Stimulated activated memory B cell treated with anti-CD40 and anti-IgM and Interleukin-4, amounts not matched to agents 10 μg/mL and 1 μg/mL and 100 μg/mL, for 72 hours (primary cell): ENCODE measurements at regions not wholly inside any gene's neighbourhood (a gene's known extent, or its start where the extent isn't known, plus 50 kb on each side); places are given as distances from the start of the nearest gene placed in this dataset.
A peak's percentile ranks its signal among the peaks of the same experiment; 100 is the strongest.
"Not testable (repeated sequence)": the region's sequence is repeated elsewhere in the genome, so short reads cannot be mapped to it uniquely, and the experiment has no call there.

ENCODE experiments used
- ATAC-seq: fragments of 150-1000 bp; cut with Tn5 transposase; 2 replicates; pipeline ENCODE4 v1.10.0; 2021
- H3K27ac Mint-ChIP-seq: one replicate; pipeline ENCODE4 v1.8.0; 2022; ENCODE audit warnings: mild to moderate bottlenecking, mixed read lengths
- H3K27me3 Mint-ChIP-seq: one replicate; pipeline ENCODE4 v1.8.0; 2022; ENCODE audit warnings: mixed read lengths
- H3K36me3 Mint-ChIP-seq: one replicate; pipeline ENCODE4 v1.8.0; 2022; ENCODE audit warnings: mixed read lengths
- H3K4me1 Mint-ChIP-seq: one replicate; pipeline ENCODE4 v1.8.0; 2022; ENCODE audit warnings: mixed read lengths
- H3K4me3 Mint-ChIP-seq: one replicate; pipeline ENCODE4 v1.8.0; 2022; ENCODE audit warnings: mild to moderate bottlenecking, moderate library complexity, mixed read lengths
- H3K9me3 Mint-ChIP-seq: one replicate; pipeline ENCODE4 v1.8.0; 2022; ENCODE audit warnings: mixed read lengths

DNA sequence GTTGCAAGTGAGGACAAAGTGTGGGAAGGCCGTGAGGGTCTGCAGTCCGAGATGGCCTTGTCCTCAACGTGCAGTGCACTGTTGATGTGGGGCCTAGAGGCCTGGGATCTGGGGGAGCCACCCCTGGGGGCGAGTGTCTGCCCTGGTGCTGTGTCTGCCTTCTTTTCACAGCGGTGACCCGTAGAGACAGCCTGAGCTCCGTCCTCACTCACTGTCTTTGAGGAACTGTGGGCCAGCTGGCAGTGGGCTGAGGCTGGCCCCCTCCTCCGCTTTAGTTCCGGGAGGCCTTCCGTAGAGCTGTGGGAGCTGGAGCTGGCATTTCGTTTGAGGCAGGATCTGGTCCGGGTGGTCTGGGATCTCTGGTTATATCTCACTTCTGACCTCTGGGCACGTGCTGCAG lies 1370.6 kb downstream of the CDH12 start:
- H3K4me3 Mint-ChIP-seq, H3K27ac Mint-ChIP-seq, ATAC-seq, H3K9me3 Mint-ChIP-seq, H3K27me3 Mint-ChIP-seq, H3K4me1 Mint-ChIP-seq: not testable (repeated sequence)
- H3K36me3 Mint-ChIP-seq = peaks cover 65% of the 10 kb centered on the region

DNA sequence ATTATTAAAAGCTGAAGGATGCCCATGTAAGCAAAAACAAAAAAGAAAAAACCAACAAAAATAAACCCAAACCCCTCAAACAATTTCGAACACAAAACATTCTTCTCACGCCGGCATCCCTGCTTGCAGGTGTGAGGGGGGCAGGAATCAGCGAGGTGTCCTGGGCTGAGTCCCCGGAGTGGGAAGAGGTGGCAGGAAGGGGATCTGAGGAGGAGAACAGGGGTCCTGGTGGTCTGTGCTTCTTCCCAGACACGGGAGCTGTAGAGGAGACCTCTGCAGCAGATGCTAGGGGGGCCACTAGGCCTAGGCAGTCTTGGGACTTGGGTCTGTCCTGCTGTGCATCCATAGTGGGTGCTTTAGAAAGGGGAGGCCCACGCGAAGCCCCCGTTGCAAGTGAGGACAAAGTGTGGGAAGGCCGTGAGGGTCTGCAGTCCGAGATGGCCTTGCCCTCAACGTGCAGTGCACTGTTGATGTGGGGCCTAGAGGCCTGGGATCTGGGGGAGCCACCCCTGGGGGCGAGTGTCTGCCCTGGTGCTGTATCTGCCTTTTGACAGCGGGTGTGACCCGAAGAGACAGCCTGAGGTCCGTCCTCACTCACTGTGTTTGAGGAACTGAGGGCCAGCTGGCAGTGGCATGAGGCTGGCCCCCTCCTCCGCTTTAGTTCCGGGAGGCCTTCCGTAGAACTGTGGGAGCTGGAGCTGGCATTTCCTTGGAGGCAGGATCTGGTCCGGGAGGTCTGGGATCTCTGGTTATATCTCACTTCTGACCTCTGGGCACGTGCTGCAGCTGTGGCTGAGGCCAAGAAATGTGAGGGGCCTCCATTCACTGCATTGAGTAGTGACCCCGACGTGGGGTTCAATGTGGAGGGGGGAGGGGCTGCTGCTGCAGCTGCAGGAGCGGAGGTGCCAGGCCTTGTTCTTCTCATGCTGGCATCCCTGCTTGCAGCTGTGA lies 1371.5 kb downstream of the CDH12 start:
- not testable (repeated sequence) for H3K4me3 Mint-ChIP-seq, H3K9me3 Mint-ChIP-seq, H3K27me3 Mint-ChIP-seq, ATAC-seq, H3K27ac Mint-ChIP-seq, H3K4me1 Mint-ChIP-seq
- peaks cover 58% of the 10 kb centered on the region for H3K36me3 Mint-ChIP-seq

DNA sequence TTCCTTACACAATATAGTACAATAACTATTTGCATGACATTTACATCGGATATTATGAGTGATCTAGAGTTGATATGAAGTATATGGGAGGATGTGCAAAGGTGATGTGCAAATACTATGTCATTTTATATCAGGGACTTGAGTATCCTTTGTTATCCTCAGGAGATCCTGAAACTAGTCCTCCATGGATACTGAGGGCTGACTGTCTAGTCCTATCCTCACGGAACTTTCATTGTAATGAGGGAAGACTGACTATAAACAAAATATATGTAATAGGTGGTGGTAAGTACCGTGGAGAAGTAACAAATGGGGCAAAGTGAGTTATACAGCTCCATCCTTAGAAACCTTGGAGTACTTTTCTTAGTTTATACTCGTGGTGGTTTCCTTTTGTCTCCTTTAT lies 1373.1 kb downstream of the CDH12 start:
- peaks cover 50% of the 10 kb centered on the region for H3K36me3 Mint-ChIP-seq
- H3K27me3 Mint-ChIP-seq, H3K27ac Mint-ChIP-seq, H3K4me1 Mint-ChIP-seq, H3K9me3 Mint-ChIP-seq, ATAC-seq, H3K4me3 Mint-ChIP-seq: not testable (repeated sequence)

DNA sequence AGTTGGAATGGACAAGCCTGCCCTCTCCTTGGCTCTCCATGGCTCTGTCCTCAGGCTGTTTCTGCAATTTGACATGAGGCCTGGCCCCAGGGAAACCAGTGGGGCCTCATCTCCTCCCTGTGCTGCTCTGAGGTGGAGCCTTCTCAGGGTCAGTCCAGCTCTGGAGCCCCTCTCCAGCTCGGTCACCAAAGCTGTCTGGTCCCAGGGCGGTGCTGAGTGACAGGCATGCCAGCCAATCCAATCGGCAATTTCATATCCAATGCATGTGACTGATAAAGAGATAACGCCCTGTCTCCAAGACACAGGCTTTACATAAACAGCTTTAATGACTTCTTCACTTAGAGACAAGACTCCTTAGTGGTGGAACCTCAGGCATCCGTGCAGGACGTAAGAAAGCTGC lies 1379.2 kb downstream of the CDH12 start:
- H3K9me3 Mint-ChIP-seq, H3K4me3 Mint-ChIP-seq, H3K4me1 Mint-ChIP-seq, ATAC-seq, H3K27me3 Mint-ChIP-seq, H3K27ac Mint-ChIP-seq: not testable (repeated sequence)
- peaks cover 37% of the 10 kb centered on the region for H3K36me3 Mint-ChIP-seq

DNA sequence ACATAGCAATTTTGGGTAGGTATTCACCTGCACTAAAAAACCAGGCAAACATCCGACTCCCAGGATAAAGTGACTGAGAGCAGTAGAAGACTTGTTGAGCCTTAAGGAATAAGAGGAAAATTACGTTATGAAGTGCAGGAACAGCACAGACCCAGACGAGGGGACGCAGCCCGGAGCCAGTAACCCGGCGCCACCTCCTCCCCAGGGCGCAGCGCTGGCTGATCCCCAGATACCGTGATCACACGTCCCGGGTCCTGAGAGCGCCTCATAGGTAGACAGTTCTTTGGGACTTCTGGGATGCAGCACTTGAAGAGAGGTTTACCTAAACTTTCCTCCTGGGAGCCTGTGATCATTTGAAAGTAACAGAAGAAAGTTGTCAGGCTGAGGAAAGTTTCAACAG lies 1379.7 kb downstream of the CDH12 start:
- not testable (repeated sequence) for ATAC-seq

DNA sequence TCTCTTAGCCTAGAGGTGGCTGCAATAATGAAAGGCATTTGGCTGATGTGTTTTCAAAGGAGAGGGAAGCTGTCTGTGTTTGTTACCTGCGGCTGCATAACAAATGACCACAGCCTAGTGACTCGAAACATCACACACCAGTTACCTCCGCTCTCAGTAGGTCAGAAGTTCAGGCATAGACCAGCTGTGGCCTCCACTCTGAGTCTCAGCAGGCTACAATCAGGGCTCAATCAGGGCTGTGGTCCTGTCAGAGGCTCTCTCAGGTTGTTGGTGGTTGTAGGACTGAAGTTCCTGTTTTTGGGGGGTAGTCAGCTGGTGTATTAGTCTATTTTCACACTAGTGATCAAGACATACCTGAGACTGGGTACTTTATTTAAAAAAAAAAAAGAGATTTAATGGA lies 1381.5 kb downstream of the CDH12 start:
- H3K4me3 Mint-ChIP-seq, H3K27ac Mint-ChIP-seq, ATAC-seq, H3K9me3 Mint-ChIP-seq, H3K27me3 Mint-ChIP-seq, H3K4me1 Mint-ChIP-seq: not testable (repeated sequence)
- peaks cover 31% of the 10 kb centered on the region for H3K36me3 Mint-ChIP-seq

More for the DNA sequence above, 1379.7 kb downstream of the CDH12 start:
- H3K27ac Mint-ChIP-seq, H3K27me3 Mint-ChIP-seq, H3K9me3 Mint-ChIP-seq, H3K4me3 Mint-ChIP-seq, H3K4me1 Mint-ChIP-seq: not testable (repeated sequence)
- H3K36me3 Mint-ChIP-seq = peaks cover 32% of the 10 kb centered on the region

DNA sequence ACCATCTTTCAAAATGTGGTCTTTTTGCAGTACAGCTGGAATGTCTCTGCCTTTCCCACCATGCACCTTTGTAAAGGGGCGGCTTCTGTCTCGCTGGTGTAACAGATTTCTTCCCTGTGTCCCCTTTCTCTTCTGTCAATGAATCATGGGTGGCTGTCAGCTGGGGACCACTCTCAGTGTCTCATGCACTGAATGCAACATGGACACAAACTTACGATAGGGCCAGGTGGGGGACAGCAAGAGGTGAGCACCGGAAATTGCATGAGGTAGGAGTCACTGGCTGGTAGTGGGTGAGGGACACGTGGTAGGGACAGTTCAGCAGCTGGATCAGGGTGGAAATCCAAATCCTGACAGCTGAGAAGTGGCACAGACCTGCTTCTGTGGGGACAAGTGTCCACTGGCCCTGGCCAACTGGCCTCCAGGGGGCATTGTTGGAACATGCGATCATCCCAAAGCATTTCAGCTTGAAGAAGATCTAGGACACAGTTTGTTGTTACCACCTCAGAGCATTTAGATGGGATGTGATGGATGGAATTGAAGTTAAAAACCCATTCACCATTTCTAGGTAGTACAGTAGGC lies 1383.5 kb downstream of the CDH12 start:
- ATAC-seq, H3K4me1 Mint-ChIP-seq, H3K27me3 Mint-ChIP-seq, H3K27ac Mint-ChIP-seq, H3K4me3 Mint-ChIP-seq, H3K9me3 Mint-ChIP-seq: not testable (repeated sequence)
- H3K36me3 Mint-ChIP-seq = peaks cover 28% of the 10 kb centered on the region

DNA sequence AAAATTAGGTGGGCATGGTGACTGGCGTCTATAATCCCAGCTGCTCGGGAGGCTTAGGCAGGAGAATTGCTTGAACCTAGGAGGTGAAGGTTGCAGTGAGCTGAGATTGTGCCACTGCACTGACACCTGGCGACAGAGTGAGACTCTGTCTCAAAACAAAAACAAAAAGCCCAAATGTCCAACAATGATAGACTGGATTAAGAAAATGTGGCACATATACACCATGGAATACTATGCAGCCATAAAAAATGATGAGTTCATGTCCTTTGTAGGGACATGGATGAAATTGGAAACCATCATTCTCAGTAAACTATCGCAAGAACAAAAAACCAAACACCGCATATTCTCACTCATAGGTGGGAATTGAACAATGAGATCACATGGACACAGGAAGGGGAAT lies 1385.6 kb downstream of the CDH12 start:
- H3K36me3 Mint-ChIP-seq = peaks cover 26% of the 10 kb centered on the region
- H3K4me1 Mint-ChIP-seq, ATAC-seq, H3K9me3 Mint-ChIP-seq, H3K27ac Mint-ChIP-seq, H3K4me3 Mint-ChIP-seq, H3K27me3 Mint-ChIP-seq: not testable (repeated sequence)

DNA sequence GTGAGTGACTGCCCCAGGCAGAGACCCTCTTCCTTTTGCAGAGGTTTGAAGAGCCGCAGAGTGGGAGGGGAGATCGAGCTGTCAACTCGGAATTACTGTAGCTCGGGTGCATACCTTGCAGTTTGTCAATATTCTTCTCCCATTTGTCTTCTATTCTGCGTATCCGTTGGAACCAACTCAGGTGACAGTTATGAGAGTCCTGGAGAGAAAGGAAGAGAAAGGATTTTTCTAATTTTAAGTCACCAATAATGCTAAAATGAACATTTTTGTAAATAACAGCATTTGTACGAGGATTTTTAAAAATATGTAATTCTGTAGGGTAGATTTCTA lies 1393.4 kb downstream of the CDH12 start:
- Mint-ChIP-seq H3K4me3 (peak overlapping the region; percentile 88), H3K27ac (peak overlapping the region; percentile 85), H3K36me3 (peaks cover 11% of the 10 kb centered on the region)
- H3K9me3 Mint-ChIP-seq, H3K4me1 Mint-ChIP-seq, ATAC-seq, H3K27me3 Mint-ChIP-seq: not testable (repeated sequence)

DNA sequence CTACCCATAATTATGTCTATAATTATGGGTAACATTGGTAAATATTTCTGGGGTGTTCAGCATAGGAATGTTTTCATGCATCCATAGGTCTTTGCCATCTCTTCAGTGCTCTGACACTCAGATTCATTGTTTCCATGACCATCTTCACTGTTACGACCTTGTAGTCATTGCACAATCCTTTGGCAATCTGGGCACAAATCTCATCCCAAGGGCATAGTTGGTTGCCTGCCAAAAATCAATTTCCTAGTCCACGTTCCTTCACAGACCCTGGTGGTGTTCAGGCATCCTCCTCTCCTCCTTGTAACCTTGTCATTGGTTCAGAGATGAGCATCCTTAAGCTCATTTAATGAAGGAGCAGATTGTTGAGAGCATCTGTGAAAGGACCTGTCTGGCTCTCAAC lies 1400.7 kb downstream of the CDH12 start:
- Mint-ChIP-seq H3K4me3 (no peak overlapping the region), H3K27ac (no peak overlapping the region), H3K36me3 (no peaks in the 10 kb centered on the region), H3K4me1 (no peaks in the 10 kb centered on the region), H3K9me3 (no peaks in the 10 kb centered on the region), H3K27me3 (peaks cover 17% of the 10 kb centered on the region)
- no peak for ATAC-seq

DNA sequence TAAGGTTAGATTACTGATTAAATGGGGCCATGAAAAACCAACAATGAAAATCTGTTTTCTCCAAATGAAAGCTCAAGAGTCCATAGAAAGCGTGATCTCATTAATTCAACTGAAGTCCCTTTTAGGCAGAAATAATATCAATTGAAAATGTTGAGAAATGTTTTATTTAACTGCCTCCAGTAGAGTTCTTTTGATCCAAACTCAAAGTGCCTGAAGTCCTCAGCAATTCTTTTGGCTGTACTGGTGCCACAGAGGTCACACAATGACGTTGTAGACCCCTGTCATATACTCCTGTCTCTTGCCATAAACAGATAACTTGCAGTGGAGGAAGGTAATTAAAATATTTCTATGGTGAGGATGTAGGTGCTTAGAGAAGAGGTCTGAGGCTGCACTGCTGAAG lies 1420.5 kb downstream of the CDH12 start:
- Mint-ChIP-seq H3K27ac (no peak overlapping the region), H3K4me3 (no peak overlapping the region), H3K36me3 (no peaks in the 10 kb centered on the region), H3K27me3 (no peaks in the 10 kb centered on the region), H3K4me1 (no peaks in the 10 kb centered on the region), H3K9me3 (peaks cover 7% of the 10 kb centered on the region)
- ATAC-seq = no peak

DNA sequence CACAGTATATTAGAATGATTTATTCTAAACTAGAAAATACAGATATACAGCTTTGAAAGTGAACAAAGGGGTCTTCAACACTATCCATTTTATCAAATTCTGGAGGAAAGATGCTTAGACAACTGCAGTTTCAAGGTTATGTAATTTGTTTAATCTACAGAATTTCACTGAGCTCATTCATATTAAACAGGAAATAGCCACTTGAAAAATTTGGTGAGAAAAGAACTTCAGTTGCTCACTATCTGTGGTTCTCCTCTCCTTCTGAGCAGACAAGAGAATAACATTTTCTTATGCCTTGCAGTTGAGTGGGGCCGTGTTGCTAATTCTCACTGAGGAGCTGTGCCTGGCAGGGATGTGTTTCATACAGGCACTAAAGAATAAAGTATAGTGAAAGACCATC lies 1428.2 kb downstream of the CDH12 start:
- Mint-ChIP-seq H3K27me3 (no peaks in the 10 kb centered on the region), H3K4me3 (no peak overlapping the region), H3K9me3 (no peaks in the 10 kb centered on the region), H3K4me1 (no peaks in the 10 kb centered on the region), H3K27ac (no peak overlapping the region), H3K36me3 (no peaks in the 10 kb centered on the region)
- no peak for ATAC-seq

DNA sequence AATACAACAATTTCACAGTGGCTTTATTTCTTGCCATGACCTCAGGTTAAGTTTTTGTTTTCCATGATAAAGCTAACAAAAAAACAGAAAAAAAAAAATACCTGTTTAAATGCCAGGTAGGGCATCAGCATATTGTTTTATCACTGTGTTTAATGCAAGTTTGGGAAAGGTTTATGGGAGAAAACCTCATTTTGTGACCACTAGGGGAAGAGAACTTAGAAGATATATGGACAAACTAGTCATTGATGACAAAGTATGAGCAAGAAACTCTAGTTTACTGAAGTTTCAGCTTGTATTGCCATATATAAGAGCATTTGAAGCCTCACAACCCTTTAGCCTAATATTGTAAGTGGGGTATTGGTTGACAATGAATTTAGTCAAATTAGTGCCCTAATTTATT lies 1431.4 kb upstream of the CDH18 start:
- Mint-ChIP-seq H3K4me3 (no peak overlapping the region), H3K36me3 (no peaks in the 10 kb centered on the region), H3K27ac (no peak overlapping the region), H3K4me1 (no peaks in the 10 kb centered on the region), H3K9me3 (no peaks in the 10 kb centered on the region), H3K27me3 (no peaks in the 10 kb centered on the region)
- no peak for ATAC-seq

DNA sequence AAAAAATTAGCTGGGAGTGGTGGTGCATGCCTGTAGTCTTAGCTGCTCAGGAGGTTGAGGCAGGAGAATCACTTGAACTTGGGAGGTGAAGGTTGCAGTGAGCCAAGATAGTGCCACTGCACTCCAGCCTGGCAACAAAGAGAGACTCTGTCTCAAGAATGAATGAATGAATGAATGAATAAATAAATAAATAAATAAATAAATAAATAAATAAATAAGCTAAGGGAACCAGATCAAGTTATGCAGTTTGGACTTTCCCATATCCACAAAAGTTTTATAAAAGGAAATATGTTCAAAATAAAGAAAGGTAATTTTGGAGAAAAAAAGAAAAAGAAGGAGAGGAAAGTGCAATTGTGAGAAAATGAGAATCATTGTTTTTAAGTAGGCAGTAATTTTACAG lies 1414.1 kb upstream of the CDH18 start:
- H3K36me3 Mint-ChIP-seq, H3K4me3 Mint-ChIP-seq, H3K27me3 Mint-ChIP-seq, ATAC-seq, H3K27ac Mint-ChIP-seq, H3K9me3 Mint-ChIP-seq: not testable (repeated sequence)
- H3K4me1 Mint-ChIP-seq = peaks cover 13% of the 10 kb centered on the region

DNA sequence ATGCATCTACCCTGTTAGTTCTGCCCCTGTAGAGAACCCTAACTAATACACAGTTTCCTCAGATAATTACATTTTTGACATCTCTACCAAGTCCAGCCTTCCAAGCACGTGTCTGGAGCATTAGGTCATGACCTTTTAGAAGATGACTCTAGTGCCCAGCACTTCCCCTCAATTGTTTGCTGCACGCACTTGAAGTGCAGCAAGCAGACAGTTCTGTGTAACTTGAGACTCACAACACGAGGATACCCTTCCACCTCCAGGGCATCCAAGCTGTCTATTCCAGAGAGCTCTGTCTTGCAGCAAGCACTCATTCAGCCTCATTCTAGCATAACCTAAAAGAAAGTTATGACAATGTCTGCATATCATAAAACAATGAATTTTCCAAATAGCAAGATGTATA lies 1410.5 kb upstream of the CDH18 start:
- Mint-ChIP-seq H3K9me3 (no peaks in the 10 kb centered on the region), H3K27me3 (no peaks in the 10 kb centered on the region), H3K36me3 (no peaks in the 10 kb centered on the region), H3K4me3 (no peak overlapping the region), H3K4me1 (peaks cover 16% of the 10 kb centered on the region), H3K27ac (peak overlapping the region; percentile 14)
- peak; percentile 46 for ATAC-seq

DNA sequence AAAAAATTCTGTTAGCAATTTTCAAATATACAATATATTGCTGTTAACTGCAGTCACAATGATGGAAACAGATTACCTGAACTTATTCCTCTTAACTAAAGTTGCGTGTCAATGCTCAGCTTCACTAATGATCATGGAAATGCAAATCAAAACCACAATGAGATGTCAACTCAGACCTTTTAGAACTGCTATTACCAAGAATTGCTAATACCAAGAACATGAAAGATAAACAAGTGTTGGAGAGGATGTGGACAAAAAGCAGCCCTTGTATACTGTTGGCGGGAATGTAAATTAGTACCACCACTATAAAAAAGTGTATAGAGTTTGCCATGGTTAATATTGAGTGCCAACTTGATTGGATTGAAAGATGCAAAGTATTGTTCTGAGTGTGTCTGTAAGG lies 1409.7 kb upstream of the CDH18 start:
- no peaks in the 10 kb centered on the region for H3K27me3 Mint-ChIP-seq
- no peaks in the 10 kb centered on the region for H3K36me3 Mint-ChIP-seq
- peak overlapping the region; percentile 14 for H3K27ac Mint-ChIP-seq
- H3K4me3 Mint-ChIP-seq = no peak overlapping the region
- peak; percentile 73 for ATAC-seq
- H3K9me3 Mint-ChIP-seq = no peaks in the 10 kb centered on the region
- H3K4me1 Mint-ChIP-seq = peaks cover 16% of the 10 kb centered on the region
